ENCODE measurements at regions not wholly inside any gene's neighbourhood (a gene's known extent, or its start where the extent isn't known, plus 50 kb on each side); places are given as distances from the start of the nearest gene placed in this dataset.

GRCh38 chr2:191625016-191625415, 52.9 kb upstream of the NABP1 start:
- 71% methylated on average over 3 of the region's 3 CpGs for WGBS
- Histone ChIP-seq H3K9me3 (no peaks in the 10 kb centered on the region), H3K36me3 (no peaks in the 10 kb centered on the region), H3K27me3 (no peaks in the 10 kb centered on the region), H3K27ac (replicated peaks in 1 of 4) (no peak overlapping the region), H3K4me1 (no peaks in the 10 kb centered on the region), H3K4me3 (no peak overlapping the region)
- no peak for DNase-seq (ENCODE audit: extremely low spot score)
- intact Hi-C loops (cut with DNase I) = no loop called here
- no peak for TF ChIP-seq CTCF (IDR thresholded peaks at IDR 0.05)
- TF ChIP-seq POLR2A (IDR thresholded peaks at IDR 0.05; ENCODE audit: low read depth) = no peak
- no peak for TF ChIP-seq POLR2AphosphoS5 (IDR thresholded peaks at IDR 0.05)
- TF ChIP-seq EP300 (IDR thresholded peaks at IDR 0.05) = no peak

GRCh38 chr2:191625446-191625845, 52.5 kb upstream of the NABP1 start:
- no peak for DNase-seq (ENCODE audit: extremely low spot score)
- no peaks in the 10 kb centered on the region for H3K9me3 ChIP-seq
- H3K4me3 ChIP-seq = no peak overlapping the region
- peaks cover 0 to 3% (median 0%) of the 10 kb centered on the region in 4 donors for H3K4me1 ChIP-seq
- no peaks in the 10 kb centered on the region for H3K27me3 ChIP-seq
- intact Hi-C loops (cut with DNase I) = no loop called here
- no peaks in the 10 kb centered on the region for H3K36me3 ChIP-seq
- no peak for TF ChIP-seq POLR2A (IDR thresholded peaks at IDR 0.05; ENCODE audit: low read depth)
- TF ChIP-seq POLR2AphosphoS5 (IDR thresholded peaks at IDR 0.05) = no peak
- no peak for TF ChIP-seq CTCF (IDR thresholded peaks at IDR 0.05)
- no peak for TF ChIP-seq EP300 (IDR thresholded peaks at IDR 0.05)
- no peak overlapping the region for H3K27ac ChIP-seq (replicated peaks in 1 of 4)
- WGBS = 36% methylated on average over 2 of the region's 2 CpGs

- peaks cover 0 to 5% (median 0%) of the 10 kb centered on the region in 4 donors for H3K4me1 ChIP-seq
- no peak for DNase-seq (ENCODE audit: extremely low spot score)
- no peaks in the 10 kb centered on the region for H3K27me3 ChIP-seq
- intact Hi-C loops (cut with DNase I) = no loop called here
- TF ChIP-seq EP300 (IDR thresholded peaks at IDR 0.05) = no peak
- no peak for TF ChIP-seq CTCF (IDR thresholded peaks at IDR 0.05)
- TF ChIP-seq POLR2A (IDR thresholded peaks at IDR 0.05; ENCODE audit: low read depth) = no peak
- H3K4me3 ChIP-seq = no peak overlapping the region
- H3K36me3 ChIP-seq = no peaks in the 10 kb centered on the region
- H3K9me3 ChIP-seq = no peaks in the 10 kb centered on the region
- H3K27ac ChIP-seq (replicated peaks in 1 of 4) = no peak overlapping the region
Measured at GRCh38 chr2:191626497-191627151, 51.3 kb upstream of the NABP1 start.

GRCh38 chr2:191627518-191627917, 50.4 kb upstream of the NABP1 start:
- H3K27ac ChIP-seq (replicated peaks in 1 of 4) = no peak overlapping the region
- peaks cover 0 to 14% (median 2%) of the 10 kb centered on the region in 4 donors for H3K4me1 ChIP-seq
- H3K27me3 ChIP-seq = no peaks in the 10 kb centered on the region
- H3K36me3 ChIP-seq = no peaks in the 10 kb centered on the region
- no peaks in the 10 kb centered on the region for H3K9me3 ChIP-seq
- TF ChIP-seq EP300 (IDR thresholded peaks at IDR 0.05) = no peak
- no peak for TF ChIP-seq CTCF (IDR thresholded peaks at IDR 0.05)
- no peak for TF ChIP-seq POLR2A (IDR thresholded peaks at IDR 0.05; ENCODE audit: low read depth)
- no peak for TF ChIP-seq POLR2AphosphoS5 (IDR thresholded peaks at IDR 0.05)
- WGBS = 57% methylated on average over 1 of the region's 1 CpG
- DNase-seq (ENCODE audit: extremely low spot score) = no peak
- intact Hi-C loops (cut with DNase I) = no loop called here
- no peak overlapping the region for H3K4me3 ChIP-seq
